Activated T-cell treated with anti-CD3 and anti-CD28 coated beads for 48 hours (primary cell): ENCODE measurements at regions not wholly inside any gene's neighbourhood (a gene's known extent, or its start where the extent isn't known, plus 50 kb on each side); places are given as distances from the start of the nearest gene placed in this dataset.

Source experiments
- DNase-seq: peaks from one replicate; pipeline ENCODE4 v3.0.0-alpha.2; 2020; ENCODE audit warnings: low read depth

GRCh38 chr13:77480066-77480465 is 55.4 kb upstream of the SCEL start:
- no peak for DNase-seq

GRCh38 chr13:77479326-77479725 is 56.2 kb upstream of the SCEL start:
- no peak for DNase-seq

GRCh38 chr13:77477299-77477848 is 58.1 kb upstream of the SCEL start:
- DNase-seq = no peak

GRCh38 chr13:77476456-77476855 is 59.0 kb upstream of the SCEL start:
- DNase-seq = no peak

- DNase-seq = no peak
Observed at GRCh38 chr13:77475345-77476084, 60.0 kb upstream of the SCEL start.

- no peak for DNase-seq
Observed at GRCh38 chr13:77470986-77471385, 64.5 kb upstream of the SCEL start.

- no peak for DNase-seq
Observed at GRCh38 chr13:77466753-77467422, 68.6 kb upstream of the SCEL start.

- no peak for DNase-seq
Observed at GRCh38 chr13:77465603-77466195, 69.8 kb upstream of the SCEL start.

- no peak for DNase-seq
Observed at GRCh38 chr13:77460195-77460594, 75.3 kb upstream of the SCEL start.

GRCh38 chr13:77459592-77459991 is 75.9 kb upstream of the SCEL start:
- no peak for DNase-seq

GRCh38 chr13:77458736-77459135 is 76.8 kb upstream of the SCEL start:
- no peak for DNase-seq

GRCh38 chr13:77457966-77458365 is 77.5 kb upstream of the SCEL start:
- DNase-seq = no peak

GRCh38 chr13:77456271-77456670 is 79.2 kb upstream of the SCEL start:
- DNase-seq = no peak

- no peak for DNase-seq
Observed at GRCh38 chr13:77449265-77449664, 86.2 kb upstream of the SCEL start.

- no peak for DNase-seq
Observed at GRCh38 chr13:77448689-77449088, 86.8 kb upstream of the SCEL start.

- DNase-seq = no peak
Observed at GRCh38 chr13:77443511-77443910, 92.0 kb upstream of the SCEL start.

GRCh38 chr13:77437267-77437666 is 98.2 kb upstream of the SCEL start:
- no peak for DNase-seq

- DNase-seq = no peak
Observed at GRCh38 chr13:77434289-77434688, 101.2 kb upstream of the SCEL start.

- DNase-seq = no peak
Observed at GRCh38 chr13:77431449-77431848, 104.1 kb upstream of the SCEL start.

- DNase-seq = no peak
Observed at GRCh38 chr13:77430377-77430951, 103.6 kb upstream of the MYCBP2 start.

GRCh38 chr13:77429320-77430142 is 102.6 kb upstream of the MYCBP2 start:
- DNase-seq = peak; percentile 40

GRCh38 chr13:77425705-77426104 is 98.8 kb upstream of the MYCBP2 start:
- no peak for DNase-seq
